ENCODE measurements at regions not wholly inside any gene's neighbourhood (a gene's known extent, or its start where the extent isn't known, plus 50 kb on each side); places are given as distances from the start of the nearest gene placed in this dataset.

DNA sequence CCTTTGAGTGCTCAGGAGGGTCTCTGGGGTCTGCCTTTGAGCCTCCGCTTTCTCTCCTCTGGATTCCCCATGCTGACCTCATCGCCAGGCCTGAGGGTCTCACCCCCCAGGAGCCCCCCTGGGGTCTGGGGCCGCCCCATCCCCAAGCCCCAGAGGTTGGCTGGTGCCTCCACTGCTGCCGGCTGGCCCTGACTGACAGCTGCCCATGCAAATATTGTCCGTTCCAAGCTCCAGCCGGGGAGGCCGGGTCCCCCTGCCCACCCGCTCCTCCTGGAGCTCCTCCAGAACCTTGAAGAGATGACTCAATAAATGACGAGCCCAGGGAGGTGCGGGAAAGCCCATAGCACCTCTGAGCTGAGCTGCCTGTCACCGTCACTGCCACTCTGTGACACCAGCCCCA is 173.8 kb downstream of the RBFOX3 start:
- TF ChIP-seq TAF1 (IDR thresholded peaks at IDR 0.05; ENCODE audit: low read depth): no peak
- TF ChIP-seq REST (IDR thresholded peaks at IDR 0.05; ENCODE audit: low read depth): no peak
- TF ChIP-seq EGR1 (IDR thresholded peaks at IDR 0.05): no peak
- TF ChIP-seq TCF12 (IDR thresholded peaks at IDR 0.05; ENCODE audit: low read depth): no peak
- TF ChIP-seq CEBPB (IDR thresholded peaks at IDR 0.05): no peak
- TF ChIP-seq EP300 (IDR thresholded peaks at IDR 0.05; ENCODE audit: borderline replicate concordance): no peak
- no peak for TF ChIP-seq RAD21 (IDR thresholded peaks at IDR 0.05; ENCODE audit: low read depth)
- no peak for TF ChIP-seq TEAD4 (IDR thresholded peaks at IDR 0.05)
- TF ChIP-seq CREB1 (IDR thresholded peaks at IDR 0.05; ENCODE audit: low read depth): no peak
- no peak for TF ChIP-seq FOXM1 (IDR thresholded peaks at IDR 0.05; ENCODE audit: borderline replicate concordance, low read depth)
- no peak for TF ChIP-seq ZBTB7A (IDR thresholded peaks at IDR 0.05; ENCODE audit: low read depth)
